H1 (cell line): ENCODE measurements at regions not wholly inside any gene's neighbourhood (a gene's known extent, or its start where the extent isn't known, plus 50 kb on each side); places are given as distances from the start of the nearest gene placed in this dataset.
"Not testable (repeated sequence)": the region's sequence is repeated elsewhere in the genome, so short reads cannot be mapped to it uniquely, and the experiment has no call there.

Experiments
- CTCF ChIA-PET: fragments of 300-600 bp; sonication (Branson Sonifier 250); formaldehyde crosslinking; loops from one replicate; lab custom pipeline; 2021; ENCODE audit not compliant: partially characterized antibody; lab: Charles Lee
- POLR2A ChIA-PET: fragments of 300-600 bp; sonication (Branson Sonifier 250); formaldehyde crosslinking; loops from one replicate; lab custom pipeline; 2021; ENCODE audit warnings: inconsistent platforms; ENCODE audit not compliant: partially characterized antibody; lab: Charles Lee
- DNase-seq, 2 experiments: peaks; one replicate each; pipeline versions ENCODE4 v3.0.0 to v3.0.0-alpha.2; 2010 to 2022; ENCODE audit warnings: low spot score in 2 of 2, low read depth in 1 of 2, mixed read lengths in 1 of 2
- FAIRE-seq: peaks from 2 replicates; lab custom pipeline; 2011; peaks lifted over from hg19 to GRCh38; lab: Jason Lieb, UNC
- H2AFZ ChIP-seq: 2 replicates; pipeline ENCODE4 v1.8.1; 2012; ENCODE audit warnings: low read length, inconsistent platforms
- H2AK5ac ChIP-seq: 2 replicates; pipeline ENCODE4 v1.6.1; 2013; ENCODE audit warnings: low read depth, low read length
- H2BK120ac ChIP-seq: replicated peaks from 2 replicates; pipeline ENCODE3; 2013; ENCODE audit warnings: low read depth, low read length, inconsistent platforms
- H2BK12ac ChIP-seq: 2 replicates; pipeline ENCODE4 v1.6.1; 2013; ENCODE audit warnings: low read depth, low read length
- H2BK15ac ChIP-seq: 2 replicates; pipeline ENCODE4 v1.6.1; 2013; ENCODE audit warnings: low read length
- H2BK20ac ChIP-seq: 2 replicates; pipeline ENCODE4 v1.6.1; 2013; ENCODE audit warnings: low read length
- H2BK5ac ChIP-seq: 2 replicates; pipeline ENCODE4 v1.6.1; 2013; ENCODE audit warnings: low read depth, low read length
- H3K14ac ChIP-seq: 2 replicates; pipeline ENCODE4 v1.6.1; 2013; ENCODE audit warnings: inconsistent platforms; ENCODE audit not compliant: insufficient read length
- H3K18ac ChIP-seq: 2 replicates; pipeline ENCODE4 v1.6.1; 2013; ENCODE audit warnings: low read length; ENCODE audit errors: extremely low read depth
- H3K23ac ChIP-seq: 2 replicates; pipeline ENCODE4 v1.6.1; 2013; ENCODE audit warnings: inconsistent platforms; ENCODE audit not compliant: insufficient read length
- H3K23me2 ChIP-seq: 2 replicates; pipeline ENCODE4 v1.6.1; 2013; ENCODE audit warnings: low read depth, low read length
- H3K27ac ChIP-seq: 2 replicates; pipeline ENCODE4 v1.6.1; 2011; ENCODE audit warnings: low read depth, low read length, inconsistent platforms
- H3K27me3 ChIP-seq, 4 experiments: replicated peaks in 1 of 4; 1 replicate in 1 of 4; 2 replicates in 3 of 4; pipeline versions ENCODE4 v1.6.1 to v1.8.1; 2011 to 2013; ENCODE audit warnings: low read length in 3 of 4, mild to moderate bottlenecking in 3 of 4, inconsistent platforms in 2 of 4, mixed read lengths in 2 of 4, moderate library complexity in 1 of 4; ENCODE audit not compliant: control insufficient read depth in 3 of 4, insufficient read depth in 3 of 4; ENCODE audit errors: extremely low read depth in 1 of 4
- H3K36me3 ChIP-seq, 4 experiments: 2 replicates each; pipeline versions ENCODE4 v1.6.1 to v1.8.1; 2011 to 2013; ENCODE audit warnings: mild to moderate bottlenecking in 4 of 4, low read length in 3 of 4, moderate library complexity in 2 of 4, control low read depth in 1 of 4, inconsistent platforms in 1 of 4; ENCODE audit not compliant: insufficient read depth in 4 of 4, control insufficient read depth in 2 of 4
- H3K4ac ChIP-seq: replicated peaks from 2 replicates; pipeline ENCODE3; 2013; ENCODE audit warnings: low read length, low read depth, mixed read lengths, inconsistent platforms; ENCODE audit not compliant: insufficient read length
- H3K4me1 ChIP-seq, 4 experiments: replicated peaks in 1 of 4; 1 replicate in 1 of 4; 2 replicates in 3 of 4; pipeline versions ENCODE4 v1.6.1 to v1.8.1; 2011 to 2013; ENCODE audit warnings: low read length in 3 of 4, inconsistent platforms in 2 of 4, mixed read lengths in 1 of 4; ENCODE audit not compliant: insufficient read depth in 4 of 4, control insufficient read depth in 3 of 4
- H3K4me2 ChIP-seq, 2 experiments: 2 replicates each; pipeline versions ENCODE4 v1.6.1 to v1.8.1; 2011 to 2013; ENCODE audit warnings: low read depth in 2 of 2, low read length in 2 of 2, control low read depth in 1 of 2, inconsistent platforms in 1 of 2, mild to moderate bottlenecking in 1 of 2; ENCODE audit not compliant: insufficient read depth in 1 of 2
- H3K4me3 ChIP-seq, 4 experiments: fragments of 200-600, 300-600 bp in 1 of 4; sonication (generic), shearing (Covaris generic), sonication (Bioruptor Twin) in 1 of 4; 2 replicates each; pipeline versions ENCODE4 v1.5.1 to v1.8.1; 2011 to 2016; ENCODE audit warnings: low read length in 4 of 4, low read depth in 3 of 4, control low read depth in 2 of 4, inconsistent platforms in 2 of 4, mild to moderate bottlenecking in 2 of 4, mixed read lengths in 1 of 4, moderate library complexity in 1 of 4; ENCODE audit not compliant: insufficient read depth in 2 of 4; ENCODE audit errors: extremely low read depth in 1 of 4
- H3K56ac ChIP-seq: replicated peaks from 2 replicates; pipeline ENCODE3; 2013; ENCODE audit warnings: low read depth, mild to moderate bottlenecking, mixed read lengths, low read length, inconsistent platforms; ENCODE audit not compliant: insufficient read length
- H3K79me1 ChIP-seq: 2 replicates; pipeline ENCODE4 v1.6.1; 2013; ENCODE audit warnings: low read depth, low read length, control low read depth
- H3K79me2 ChIP-seq, 2 experiments: 2 replicates each; pipeline versions ENCODE4 v1.6.1 to v1.8.1; 2012 to 2013; ENCODE audit warnings: low read length in 2 of 2, mild to moderate bottlenecking in 2 of 2, inconsistent platforms in 1 of 2; ENCODE audit not compliant: insufficient read depth in 2 of 2, control insufficient read depth in 1 of 2
- H3K9ac ChIP-seq, 4 experiments: replicated peaks in 1 of 4; 1 replicate in 1 of 4; 2 replicates in 3 of 4; pipeline versions ENCODE4 v1.6.1 to v1.8.1; 2011 to 2013; ENCODE audit warnings: low read depth in 3 of 4, low read length in 3 of 4, control low read depth in 2 of 4, mild to moderate bottlenecking in 2 of 4, moderate library complexity in 2 of 4, inconsistent platforms in 1 of 4; ENCODE audit errors: extremely low read depth in 1 of 4
- H3K9me3 ChIP-seq, 2 experiments: 2 replicates each; pipeline versions ENCODE4 v1.6.1 to v1.8.1; 2012 to 2013; ENCODE audit warnings: mild to moderate bottlenecking in 2 of 2, moderate library complexity in 2 of 2, control low read depth in 1 of 2, inconsistent platforms in 1 of 2, low read depth in 1 of 2, low read length in 1 of 2, mixed read lengths in 1 of 2; ENCODE audit not compliant: insufficient read depth in 2 of 2
- H4K20me1 ChIP-seq, 2 experiments: replicated peaks in 1 of 2; 2 replicates each; pipeline versions ENCODE3 to v1.8.1; 2011 to 2013; ENCODE audit warnings: inconsistent platforms in 2 of 2, low read length in 2 of 2, mild to moderate bottlenecking in 1 of 2; ENCODE audit not compliant: insufficient read depth in 2 of 2, control insufficient read depth in 1 of 2
- H4K5ac ChIP-seq: 2 replicates; pipeline ENCODE4 v1.6.1; 2013; ENCODE audit warnings: low read length, low read depth, mixed read lengths, inconsistent platforms; ENCODE audit not compliant: insufficient read length
- H4K8ac ChIP-seq: 2 replicates; pipeline ENCODE4 v1.8.0; 2013; ENCODE audit warnings: mild to moderate bottlenecking, moderate library complexity, low read length, inconsistent platforms; ENCODE audit not compliant: insufficient read depth; ENCODE audit errors: extremely low read depth
- H4K91ac ChIP-seq: replicated peaks from 2 replicates; pipeline ENCODE3; 2013; ENCODE audit warnings: low read length, mixed read lengths, inconsistent platforms; ENCODE audit not compliant: insufficient read length
- WGBS, 2 experiments: shearing (Covaris generic) in 1 of 2; methylation state at CpG; one replicate each; pipeline versions ENCODE4 v1.1.6 to v1.1.7; 2013 to 2015; ENCODE audit warnings: low lambda C conversion rate in 2 of 2, mixed read lengths in 2 of 2, inconsistent platforms in 1 of 2, low coverage in 1 of 2, missing lambda C conversion rate in 1 of 2; ENCODE audit not compliant: insufficient replicate concordance in 2 of 2, insufficient coverage in 1 of 2, insufficient read length in 1 of 2; ENCODE audit errors: extremely low coverage in 1 of 2, missing lambda C conversion rate in 1 of 2; 5-methylcytosine and 5-hydroxymethylcytosine counted together

DNA sequence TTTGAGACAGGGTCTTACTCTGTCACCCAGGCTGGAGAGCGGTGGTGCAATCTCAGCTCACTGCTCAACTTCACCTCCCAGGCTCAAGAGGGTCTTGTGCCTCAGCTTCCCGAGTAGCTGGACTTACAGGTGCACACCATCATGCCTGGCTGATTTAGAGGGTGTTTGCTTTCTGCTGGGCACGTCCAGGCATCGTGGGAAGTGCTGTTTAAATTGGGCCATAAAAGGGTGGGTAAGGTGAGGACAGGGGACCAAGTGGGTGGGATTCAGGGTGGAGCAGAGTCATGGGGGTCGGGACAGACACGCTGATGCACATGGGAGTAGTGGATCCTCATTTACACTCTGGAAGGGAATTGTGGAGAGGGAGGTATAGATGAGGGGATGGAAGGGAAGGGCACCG lies 69.1 kb downstream of the SPDYE17 start:
- H2AFZ ChIP-seq, FAIRE-seq, H3K4ac ChIP-seq, H3K14ac ChIP-seq, H3K9ac ChIP-seq, H3K79me1 ChIP-seq, H3K4me1 ChIP-seq, H2BK5ac ChIP-seq, H3K18ac ChIP-seq, CTCF ChIA-PET, H4K8ac ChIP-seq, H3K4me3 ChIP-seq, POLR2A ChIA-PET, H2BK15ac ChIP-seq, H4K20me1 ChIP-seq, H3K27me3 ChIP-seq, H4K91ac ChIP-seq, H3K36me3 ChIP-seq, DNase-seq, H2BK20ac ChIP-seq, H3K27ac ChIP-seq, H3K23ac ChIP-seq, H3K23me2 ChIP-seq, H4K5ac ChIP-seq, H3K79me2 ChIP-seq, H2BK12ac ChIP-seq, H3K4me2 ChIP-seq, H3K56ac ChIP-seq, H2BK120ac ChIP-seq, H3K9me3 ChIP-seq, H2AK5ac ChIP-seq: not testable (repeated sequence)
- 95% methylated on average over 2 of the region's 7 CpGs; no CpG with 5 or more reads in 1 of the 2 experiments for WGBS, 2 experiments

GRCh38 chr7:76960400-76960986 lies 71.7 kb downstream of the SPDYE17 start:
- H3K56ac ChIP-seq, H3K23me2 ChIP-seq, DNase-seq, H2BK5ac ChIP-seq, FAIRE-seq, H4K8ac ChIP-seq, H2BK120ac ChIP-seq, H3K18ac ChIP-seq, H2AK5ac ChIP-seq, H2BK15ac ChIP-seq, H3K27me3 ChIP-seq, H3K14ac ChIP-seq, H2BK12ac ChIP-seq, H3K9ac ChIP-seq, CTCF ChIA-PET, H3K36me3 ChIP-seq, H3K4me3 ChIP-seq, H2BK20ac ChIP-seq, H3K4me1 ChIP-seq, H4K5ac ChIP-seq, H4K20me1 ChIP-seq, H3K9me3 ChIP-seq, H4K91ac ChIP-seq, POLR2A ChIA-PET, H3K4ac ChIP-seq, H3K79me1 ChIP-seq, H3K4me2 ChIP-seq, H3K27ac ChIP-seq, H2AFZ ChIP-seq, H3K79me2 ChIP-seq, H3K23ac ChIP-seq: not testable (repeated sequence)
- no CpG with 5 or more reads among the region's 16 CpGs for WGBS, 2 experiments
